GM23338 (cell line): ENCODE measurements at regions not wholly inside any gene's neighbourhood (a gene's known extent, or its start where the extent isn't known, plus 50 kb on each side); places are given as distances from the start of the nearest gene placed in this dataset.

Experiments
- ATAC-seq: fragments of 200-7000 bp; cut with Tn5 transposase; 3 replicates; pipeline ENCODE4 v1.9.1; 2020
- DNase-seq: peaks from one replicate; pipeline ENCODE4 v3.0.0-alpha.2; 2015; ENCODE audit warnings: low spot score
- H2AFZ ChIP-seq: fragments of 200-600 bp; sonication (generic); 2 replicates; pipeline ENCODE4 v1.8.0; 2016; ENCODE audit warnings: antibody characterized with exemption, mild to moderate bottlenecking, moderate library complexity
- H3F3A ChIP-seq: fragments of 200-600 bp; sonication (generic); replicated peaks from 2 replicates; pipeline ENCODE4 v1.8.0; 2017; ENCODE audit warnings: antibody characterized with exemption, mixed run types, low read depth
- H3K27ac ChIP-seq: fragments of 200-600 bp; sonication (generic); 2 replicates; pipeline ENCODE4 v1.6.1; 2016; ENCODE audit warnings: low read depth
- H3K27me3 ChIP-seq: fragments of 200-600 bp; sonication (generic); 2 replicates; pipeline ENCODE4 v1.8.0; 2016; ENCODE audit warnings: mild to moderate bottlenecking, mixed run types, moderate library complexity; ENCODE audit not compliant: insufficient read depth
- H3K36me3 ChIP-seq: fragments of 200-600 bp; sonication (generic); 2 replicates; pipeline ENCODE4 v1.8.0; 2016; ENCODE audit warnings: mild to moderate bottlenecking; ENCODE audit not compliant: insufficient read depth
- H3K4me1 ChIP-seq: fragments of 200-600 bp; sonication (generic); 2 replicates; pipeline ENCODE4 v1.8.0; 2016; ENCODE audit warnings: mild to moderate bottlenecking, moderate library complexity; ENCODE audit not compliant: insufficient read depth
- H3K4me2 ChIP-seq: fragments of 200-600 bp; sonication (generic); 2 replicates; pipeline ENCODE4 v1.7.1; 2017; ENCODE audit warnings: mixed run types
- H3K4me3 ChIP-seq: fragments of 200-600 bp; sonication (generic); 2 replicates; pipeline ENCODE4 v1.6.1; 2016; ENCODE audit warnings: mixed run types
- H3K79me2 ChIP-seq: fragments of 200-600 bp; sonication (generic); replicated peaks from 2 replicates; pipeline ENCODE4 v1.8.0; 2017; ENCODE audit warnings: mild to moderate bottlenecking; ENCODE audit not compliant: insufficient read depth
- H3K9me2 ChIP-seq: fragments of 200-600 bp; sonication (generic); 2 replicates; pipeline ENCODE4 v1.8.0; 2017; ENCODE audit not compliant: insufficient read depth
- H4K20me1 ChIP-seq: fragments of 200-600 bp; sonication (generic); replicated peaks from 2 replicates; pipeline ENCODE4 v1.8.0; 2017; ENCODE audit warnings: mild to moderate bottlenecking; ENCODE audit not compliant: insufficient read depth
- H3K27ac Mint-ChIP-seq: 2 replicates; pipeline ENCODE4 v1.8.0; 2020; ENCODE audit warnings: inconsistent platforms, mild to moderate bottlenecking, moderate library complexity, mixed read lengths
- H3K27me3 Mint-ChIP-seq: 3 replicates; pipeline ENCODE4 v1.8.0; 2022; ENCODE audit warnings: low read depth, mild to moderate bottlenecking, moderate library complexity, mixed read lengths, inconsistent platforms; ENCODE audit not compliant: insufficient read depth, poor library complexity
- H3K36me3 Mint-ChIP-seq: 3 replicates; pipeline ENCODE4 v1.8.0; 2021; ENCODE audit warnings: low read depth, mild to moderate bottlenecking, inconsistent platforms, moderate library complexity, mixed read lengths
- H3K4me1 Mint-ChIP-seq: 3 replicates; pipeline ENCODE4 v1.8.0; 2020; ENCODE audit warnings: mild to moderate bottlenecking, inconsistent platforms, mixed read lengths
- H3K4me3 Mint-ChIP-seq: 3 replicates; pipeline ENCODE4 v1.8.0; 2021; ENCODE audit warnings: moderate library complexity, mild to moderate bottlenecking, inconsistent platforms, mixed read lengths
- H3K9me3 Mint-ChIP-seq: 3 replicates; pipeline ENCODE4 v1.8.0; 2020; ENCODE audit warnings: moderate library complexity, mild to moderate bottlenecking, inconsistent platforms, mixed read lengths
- POLR2AphosphoS5 ChIP-seq: IDR thresholded peaks from 2 replicates; pipeline ENCODE4 v1.6.1; 2016; ENCODE audit warnings: antibody characterized with exemption, low read depth
- STAT1 ChIP-seq: IDR thresholded peaks from one replicate; pipeline ENCODE4 v1.6.1; 2016; ENCODE audit warnings: antibody characterized with exemption; ENCODE audit not compliant: unreplicated experiment
- ZNF331 ChIP-seq: fragments of 250-450 bp; sonication (Bioruptor Pico); IDR thresholded peaks from 2 replicates; pipeline ENCODE4 v1.5.0; 2020; ENCODE audit warnings: low read depth, mild to moderate bottlenecking, moderate library complexity
- TF ChIP-seq, protein P1 (sequence below): IDR thresholded peaks from one replicate; pipeline ENCODE4 v1.6.1; 2018; ENCODE audit warnings: antibody characterized with exemption; ENCODE audit not compliant: unreplicated experiment
- TF ChIP-seq, protein P2 (sequence below): fragments of 250-450 bp; sonication (Bioruptor Pico); IDR thresholded peaks from 2 replicates; pipeline ENCODE4 v1.5.0; 2020; ENCODE audit warnings: mild to moderate bottlenecking, moderate library complexity

DNA sequence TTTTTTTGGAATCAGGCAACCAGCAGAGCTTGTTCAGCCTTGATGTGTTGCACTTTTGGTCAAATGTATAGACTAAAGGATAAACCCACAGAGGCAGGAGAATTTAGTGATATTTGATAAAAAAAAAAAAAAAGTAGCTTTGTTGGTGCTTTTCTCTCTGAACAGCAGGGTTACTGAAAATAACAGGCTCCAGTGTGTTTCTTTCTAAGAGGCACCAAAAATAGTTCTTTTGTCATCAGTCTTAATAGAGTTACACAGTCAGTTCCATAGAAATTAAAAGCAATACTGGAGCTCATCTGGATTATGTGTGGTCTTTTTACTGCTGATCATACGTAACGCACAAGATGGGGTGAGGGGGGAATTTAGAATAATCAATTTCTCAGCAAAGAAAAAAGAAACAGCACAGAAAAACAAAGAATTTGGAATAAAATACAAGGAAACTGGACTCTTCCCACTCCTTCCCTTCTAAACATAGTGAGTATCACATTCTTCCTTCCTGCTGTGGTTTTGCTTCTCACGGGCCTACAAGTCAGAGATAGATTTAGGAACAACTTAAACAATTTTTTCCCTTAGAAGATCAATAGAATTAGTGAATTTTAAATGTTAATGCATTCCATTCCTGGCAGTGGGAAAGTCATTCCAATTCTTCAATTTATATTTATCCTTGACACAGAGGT lies 178.8 kb upstream of the AKR1E2 start:
- Mint-ChIP-seq H3K27ac (no peak overlapping the region; the same call in 1 of the 2 replicates), H3K36me3 (no peaks in the 10 kb centered on the region)
- no peak for ATAC-seq

More for the DNA sequence above, 178.8 kb upstream of the AKR1E2 start:
- H3K27me3 ChIP-seq, result no peaks in the 10 kb centered on the region
- peaks cover 2% of the 10 kb centered on the region for H3K27me3 Mint-ChIP-seq
- no peak overlapping the region for H2AFZ ChIP-seq
- H3K4me3 ChIP-seq, result no peak overlapping the region
- H3K9me3 Mint-ChIP-seq, result no peaks in the 10 kb centered on the region
- H3K27ac ChIP-seq, result no peak overlapping the region
- no peak for TF ChIP-seq POLR2AphosphoS5
- TF ChIP-seq, protein P1, sequence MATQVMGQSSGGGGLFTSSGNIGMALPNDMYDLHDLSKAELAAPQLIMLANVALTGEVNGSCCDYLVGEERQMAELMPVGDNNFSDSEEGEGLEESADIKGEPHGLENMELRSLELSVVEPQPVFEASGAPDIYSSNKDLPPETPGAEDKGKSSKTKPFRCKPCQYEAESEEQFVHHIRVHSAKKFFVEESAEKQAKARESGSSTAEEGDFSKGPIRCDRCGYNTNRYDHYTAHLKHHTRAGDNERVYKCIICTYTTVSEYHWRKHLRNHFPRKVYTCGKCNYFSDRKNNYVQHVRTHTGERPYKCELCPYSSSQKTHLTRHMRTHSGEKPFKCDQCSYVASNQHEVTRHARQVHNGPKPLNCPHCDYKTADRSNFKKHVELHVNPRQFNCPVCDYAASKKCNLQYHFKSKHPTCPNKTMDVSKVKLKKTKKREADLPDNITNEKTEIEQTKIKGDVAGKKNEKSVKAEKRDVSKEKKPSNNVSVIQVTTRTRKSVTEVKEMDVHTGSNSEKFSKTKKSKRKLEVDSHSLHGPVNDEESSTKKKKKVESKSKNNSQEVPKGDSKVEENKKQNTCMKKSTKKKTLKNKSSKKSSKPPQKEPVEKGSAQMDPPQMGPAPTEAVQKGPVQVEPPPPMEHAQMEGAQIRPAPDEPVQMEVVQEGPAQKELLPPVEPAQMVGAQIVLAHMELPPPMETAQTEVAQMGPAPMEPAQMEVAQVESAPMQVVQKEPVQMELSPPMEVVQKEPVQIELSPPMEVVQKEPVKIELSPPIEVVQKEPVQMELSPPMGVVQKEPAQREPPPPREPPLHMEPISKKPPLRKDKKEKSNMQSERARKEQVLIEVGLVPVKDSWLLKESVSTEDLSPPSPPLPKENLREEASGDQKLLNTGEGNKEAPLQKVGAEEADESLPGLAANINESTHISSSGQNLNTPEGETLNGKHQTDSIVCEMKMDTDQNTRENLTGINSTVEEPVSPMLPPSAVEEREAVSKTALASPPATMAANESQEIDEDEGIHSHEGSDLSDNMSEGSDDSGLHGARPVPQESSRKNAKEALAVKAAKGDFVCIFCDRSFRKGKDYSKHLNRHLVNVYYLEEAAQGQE, result no peak
- no peak for TF ChIP-seq STAT1
- TF ChIP-seq, protein P2, sequence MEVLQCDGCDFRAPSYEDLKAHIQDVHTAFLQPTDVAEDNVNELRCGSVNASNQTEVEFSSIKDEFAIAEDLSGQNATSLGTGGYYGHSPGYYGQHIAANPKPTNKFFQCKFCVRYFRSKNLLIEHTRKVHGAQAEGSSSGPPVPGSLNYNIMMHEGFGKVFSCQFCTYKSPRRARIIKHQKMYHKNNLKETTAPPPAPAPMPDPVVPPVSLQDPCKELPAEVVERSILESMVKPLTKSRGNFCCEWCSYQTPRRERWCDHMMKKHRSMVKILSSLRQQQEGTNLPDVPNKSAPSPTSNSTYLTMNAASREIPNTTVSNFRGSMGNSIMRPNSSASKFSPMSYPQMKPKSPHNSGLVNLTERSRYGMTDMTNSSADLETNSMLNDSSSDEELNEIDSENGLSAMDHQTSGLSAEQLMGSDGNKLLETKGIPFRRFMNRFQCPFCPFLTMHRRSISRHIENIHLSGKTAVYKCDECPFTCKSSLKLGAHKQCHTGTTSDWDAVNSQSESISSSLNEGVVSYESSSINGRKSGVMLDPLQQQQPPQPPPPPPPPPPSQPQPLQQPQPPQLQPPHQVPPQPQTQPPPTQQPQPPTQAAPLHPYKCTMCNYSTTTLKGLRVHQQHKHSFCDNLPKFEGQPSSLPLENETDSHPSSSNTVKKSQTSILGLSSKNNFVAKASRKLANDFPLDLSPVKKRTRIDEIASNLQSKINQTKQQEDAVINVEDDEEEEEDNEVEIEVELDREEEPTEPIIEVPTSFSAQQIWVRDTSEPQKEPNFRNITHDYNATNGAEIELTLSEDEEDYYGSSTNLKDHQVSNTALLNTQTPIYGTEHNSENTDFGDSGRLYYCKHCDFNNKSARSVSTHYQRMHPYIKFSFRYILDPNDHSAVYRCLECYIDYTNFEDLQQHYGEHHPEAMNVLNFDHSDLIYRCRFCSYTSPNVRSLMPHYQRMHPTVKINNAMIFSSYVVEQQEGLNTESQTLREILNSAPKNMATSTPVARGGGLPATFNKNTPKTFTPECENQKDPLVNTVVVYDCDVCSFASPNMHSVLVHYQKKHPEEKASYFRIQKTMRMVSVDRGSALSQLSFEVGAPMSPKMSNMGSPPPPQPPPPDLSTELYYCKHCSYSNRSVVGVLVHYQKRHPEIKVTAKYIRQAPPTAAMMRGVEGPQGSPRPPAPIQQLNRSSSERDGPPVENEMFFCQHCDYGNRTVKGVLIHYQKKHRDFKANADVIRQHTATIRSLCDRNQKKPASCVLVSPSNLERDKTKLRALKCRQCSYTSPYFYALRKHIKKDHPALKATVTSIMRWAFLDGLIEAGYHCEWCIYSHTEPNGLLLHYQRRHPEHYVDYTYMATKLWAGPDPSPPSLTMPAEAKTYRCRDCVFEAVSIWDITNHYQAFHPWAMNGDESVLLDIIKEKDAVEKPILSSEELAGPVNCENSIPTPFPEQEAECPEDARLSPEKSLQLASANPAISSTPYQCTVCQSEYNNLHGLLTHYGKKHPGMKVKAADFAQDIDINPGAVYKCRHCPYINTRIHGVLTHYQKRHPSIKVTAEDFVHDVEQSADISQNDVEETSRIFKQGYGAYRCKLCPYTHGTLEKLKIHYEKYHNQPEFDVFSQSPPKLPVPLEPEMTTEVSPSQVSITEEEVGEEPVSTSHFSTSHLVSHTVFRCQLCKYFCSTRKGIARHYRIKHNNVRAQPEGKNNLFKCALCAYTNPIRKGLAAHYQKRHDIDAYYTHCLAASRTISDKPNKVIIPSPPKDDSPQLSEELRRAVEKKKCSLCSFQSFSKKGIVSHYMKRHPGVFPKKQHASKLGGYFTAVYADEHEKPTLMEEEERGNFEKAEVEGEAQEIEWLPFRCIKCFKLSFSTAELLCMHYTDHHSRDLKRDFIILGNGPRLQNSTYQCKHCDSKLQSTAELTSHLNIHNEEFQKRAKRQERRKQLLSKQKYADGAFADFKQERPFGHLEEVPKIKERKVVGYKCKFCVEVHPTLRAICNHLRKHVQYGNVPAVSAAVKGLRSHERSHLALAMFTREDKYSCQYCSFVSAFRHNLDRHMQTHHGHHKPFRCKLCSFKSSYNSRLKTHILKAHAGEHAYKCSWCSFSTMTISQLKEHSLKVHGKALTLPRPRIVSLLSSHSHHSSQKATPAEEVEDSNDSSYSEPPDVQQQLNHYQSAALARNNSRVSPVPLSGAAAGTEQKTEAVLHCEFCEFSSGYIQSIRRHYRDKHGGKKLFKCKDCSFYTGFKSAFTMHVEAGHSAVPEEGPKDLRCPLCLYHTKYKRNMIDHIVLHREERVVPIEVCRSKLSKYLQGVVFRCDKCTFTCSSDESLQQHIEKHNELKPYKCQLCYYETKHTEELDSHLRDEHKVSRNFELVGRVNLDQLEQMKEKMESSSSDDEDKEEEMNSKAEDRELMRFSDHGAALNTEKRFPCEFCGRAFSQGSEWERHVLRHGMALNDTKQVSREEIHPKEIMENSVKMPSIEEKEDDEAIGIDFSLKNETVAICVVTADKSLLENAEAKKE (CRISPR knock-in tag), result no peak
- no peak for TF ChIP-seq ZNF331 (CRISPR knock-in tag)
- no peaks in the 10 kb centered on the region for H3K36me3 ChIP-seq
- no peaks in the 10 kb centered on the region for H3K79me2 ChIP-seq
- H4K20me1 ChIP-seq, result no peaks in the 10 kb centered on the region
- no peak overlapping the region for H3K4me3 Mint-ChIP-seq
- H3K4me1 Mint-ChIP-seq, result peaks cover 7% of the 10 kb centered on the region; the same call in 2 of the 3 replicates
- H3K9me2 ChIP-seq, result 0 out of 2 replicates have a peak, but pooled peaks cover 5% of the 10 kb centered on the region
- no peaks in the 10 kb centered on the region for H3F3A ChIP-seq
- DNase-seq, result no peak
- no peaks in the 10 kb centered on the region for H3K4me1 ChIP-seq
- no peak overlapping the region for H3K4me2 ChIP-seq
